Islet of Langerhans (tissue), 1 donor: ENCODE measurements at regions not wholly inside any gene's neighbourhood (a gene's known extent, or its start where the extent isn't known, plus 50 kb on each side); places are given as distances from the start of the nearest gene placed in this dataset.

Source experiments
- FAIRE-seq: peaks from one replicate; lab custom pipeline; 2011; peaks lifted over from hg19 to GRCh38; lab: Jason Lieb, UNC

DNA sequence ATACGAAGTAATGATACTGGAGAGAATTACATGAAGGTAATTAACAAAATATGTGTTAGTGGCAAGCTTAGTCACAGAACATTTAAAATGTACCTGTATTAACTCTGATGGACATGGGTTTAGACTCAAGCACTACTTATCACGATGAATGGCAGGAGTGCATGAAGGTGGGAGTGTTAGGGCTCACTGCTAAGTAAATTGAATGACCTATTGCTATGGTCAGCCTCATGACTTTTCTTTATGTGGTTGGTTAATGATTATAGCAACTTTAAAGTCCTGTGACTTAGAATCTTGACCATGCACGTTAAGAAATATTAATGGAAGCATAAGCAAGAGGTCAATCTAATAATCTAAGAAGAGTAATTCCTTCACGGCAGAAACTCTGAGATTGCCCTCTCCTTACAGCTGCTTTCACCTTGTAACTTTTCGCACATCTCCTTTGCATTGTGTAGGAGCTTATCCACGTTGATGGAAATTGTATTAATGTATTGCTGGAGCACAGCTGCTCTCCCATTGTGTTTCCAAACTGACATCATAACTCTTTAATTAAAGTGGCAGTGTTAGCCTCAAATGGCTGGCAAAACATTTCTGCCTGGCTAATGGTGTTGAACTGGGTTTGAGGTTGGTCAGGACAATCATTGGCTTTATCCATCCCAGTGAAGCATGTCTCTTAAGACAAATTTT lies 114.5 kb downstream of the RXFP2 start:
- no peak for FAIRE-seq

DNA sequence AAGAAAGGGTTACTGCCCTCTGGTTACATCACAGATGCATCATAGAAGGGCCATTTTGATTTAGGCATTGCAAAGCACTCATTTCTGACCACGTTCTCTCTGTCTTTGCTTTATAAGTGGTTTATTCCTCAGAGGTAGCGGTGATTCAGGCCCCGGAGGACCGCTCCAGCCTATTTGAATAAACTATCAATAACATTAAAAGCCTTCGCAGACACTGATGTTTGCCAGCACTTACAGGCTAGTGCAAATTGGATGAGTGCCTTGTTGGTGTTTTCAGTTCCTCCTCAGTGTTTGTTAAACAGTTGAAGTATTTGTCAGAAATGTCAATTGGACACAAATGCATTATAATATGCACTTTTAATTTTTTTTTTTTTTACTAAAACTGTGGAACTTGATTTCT lies 120.2 kb downstream of the RXFP2 start:
- FAIRE-seq = peak; percentile 85

DNA sequence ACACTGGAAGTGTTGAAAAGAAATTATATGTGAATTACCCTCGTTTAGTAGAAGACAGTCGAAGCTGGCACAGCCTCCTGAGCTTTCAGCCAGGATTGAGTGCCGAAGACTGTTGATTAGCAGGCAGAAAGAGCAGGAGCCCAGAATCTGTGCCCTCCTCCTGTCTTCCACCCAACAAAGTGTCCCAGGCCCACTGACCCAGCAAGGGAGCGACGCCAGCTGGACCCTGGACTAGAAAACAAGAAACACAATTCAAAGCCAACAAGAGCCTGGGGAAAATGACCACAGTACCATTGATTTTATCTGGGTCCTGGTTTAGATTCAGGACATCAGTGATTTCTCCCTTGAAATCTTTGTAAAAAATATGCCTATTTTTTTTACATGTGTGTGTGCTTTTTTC lies 120.7 kb downstream of the RXFP2 start:
- FAIRE-seq = no peak

DNA sequence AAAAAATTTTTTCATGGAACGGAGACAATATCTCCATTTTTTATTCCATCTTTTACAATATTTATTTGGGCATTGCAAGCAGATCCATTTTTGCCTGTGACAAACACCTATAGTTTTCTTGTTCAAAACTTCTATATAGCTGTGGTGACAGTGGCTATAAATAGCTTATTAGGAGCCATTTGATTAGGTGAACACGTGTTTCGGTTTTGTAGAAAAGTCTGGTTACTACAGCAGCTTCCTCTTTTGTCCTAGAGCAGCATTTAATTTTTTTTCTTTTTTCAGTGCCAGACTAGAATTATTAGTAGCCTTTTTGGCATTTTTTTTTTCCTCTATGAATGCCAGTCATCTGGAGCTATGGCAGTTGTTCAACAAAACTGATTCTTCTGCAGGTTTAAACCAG lies 123.5 kb downstream of the RXFP2 start:
- no peak for FAIRE-seq

DNA sequence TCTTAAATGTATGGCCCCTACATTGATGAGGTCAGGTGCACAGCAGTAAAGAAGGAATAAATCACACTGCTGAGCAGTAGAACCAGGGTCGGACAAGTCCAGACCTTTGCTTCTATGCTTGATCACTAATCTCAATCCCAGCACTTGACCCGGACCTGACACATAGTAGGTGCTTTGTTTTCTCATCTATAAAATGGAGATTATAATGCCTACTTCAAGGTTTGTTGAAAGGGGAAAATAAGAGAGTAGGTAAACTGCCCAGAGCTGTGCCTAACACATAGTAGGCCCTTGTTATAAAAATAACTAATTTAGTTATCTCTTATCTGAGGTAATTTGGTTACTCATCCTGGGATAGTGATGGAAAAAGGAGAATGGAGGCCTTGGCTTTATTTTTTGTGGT lies 125.0 kb downstream of the RXFP2 start:
- FAIRE-seq = no peak

DNA sequence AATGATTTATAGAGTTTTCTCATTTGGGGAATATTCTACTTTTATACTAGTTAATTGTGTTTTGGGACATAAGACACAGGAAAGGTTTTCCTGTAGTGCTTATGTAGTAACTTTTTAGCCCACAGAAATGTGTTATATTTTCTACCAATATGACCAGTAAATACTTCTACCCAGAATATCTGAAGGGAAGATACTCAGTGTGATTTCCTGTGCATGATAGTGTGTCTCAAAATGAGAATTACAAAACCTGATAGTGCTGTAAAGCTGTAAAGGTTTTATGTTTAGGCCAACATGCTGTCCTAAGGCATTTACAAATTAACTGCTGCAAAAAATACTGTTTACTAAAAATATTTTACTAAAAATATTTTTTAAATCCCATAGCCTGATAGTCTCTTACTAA lies 126.8 kb downstream of the RXFP2 start:
- FAIRE-seq = no peak

DNA sequence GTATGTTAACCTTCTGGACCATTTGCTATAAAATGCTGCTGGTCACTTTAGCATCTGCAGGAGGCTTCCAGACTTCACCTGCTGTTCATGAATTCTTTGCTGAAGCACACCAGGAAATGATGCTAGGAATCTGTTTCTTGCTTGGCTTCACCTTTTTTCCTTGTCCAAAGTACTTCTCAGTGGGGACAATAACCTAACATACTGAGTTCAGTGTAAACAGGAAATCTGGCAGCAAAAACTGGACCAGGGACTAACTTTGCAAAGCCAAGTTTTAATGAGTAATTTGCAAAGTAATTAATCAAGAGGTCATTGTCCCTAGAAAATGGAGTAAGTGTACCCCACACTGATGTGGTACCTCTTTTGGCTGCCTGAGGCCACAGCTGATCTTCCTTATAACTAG lies 128.4 kb downstream of the RXFP2 start:
- FAIRE-seq = peak; percentile 27

DNA sequence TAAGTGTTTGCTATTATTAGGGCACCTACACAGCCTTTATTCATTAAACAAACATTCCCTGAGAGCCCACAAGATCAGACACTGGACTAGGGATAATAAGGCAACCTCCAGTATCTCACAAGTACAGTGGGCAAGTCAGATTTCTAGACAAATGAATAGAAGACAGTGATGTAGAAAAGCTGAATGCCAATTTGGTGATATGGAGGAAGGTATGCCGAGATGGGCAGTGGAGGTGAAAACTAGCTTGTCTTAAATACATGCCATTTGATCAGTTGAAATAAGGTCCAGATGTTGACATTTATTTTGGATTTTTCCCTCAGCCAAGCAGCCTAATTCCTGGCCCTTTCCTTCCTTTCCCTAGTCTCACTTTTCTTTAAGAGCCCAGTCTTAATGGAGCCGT lies 130.3 kb downstream of the RXFP2 start:
- no peak for FAIRE-seq

DNA sequence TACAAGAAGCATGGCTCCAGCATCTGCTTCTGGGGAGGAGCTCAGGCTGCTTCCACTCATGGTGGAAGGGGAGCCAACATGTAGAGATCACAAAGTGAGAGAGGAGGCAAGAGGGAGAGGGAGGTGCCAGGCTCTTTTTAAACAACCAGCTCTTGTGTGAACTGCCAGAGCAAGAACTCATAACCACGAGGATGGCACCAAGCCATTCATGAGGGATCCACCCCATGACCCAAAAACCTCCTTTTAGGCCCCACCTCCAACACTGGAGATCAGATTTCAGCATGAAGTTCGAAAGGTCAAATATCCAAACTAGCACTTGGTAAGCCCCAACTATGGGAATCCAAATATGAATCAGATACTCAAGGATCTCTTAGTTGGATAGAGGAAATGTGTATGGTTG lies 131.2 kb downstream of the RXFP2 start:
- FAIRE-seq = no peak

DNA sequence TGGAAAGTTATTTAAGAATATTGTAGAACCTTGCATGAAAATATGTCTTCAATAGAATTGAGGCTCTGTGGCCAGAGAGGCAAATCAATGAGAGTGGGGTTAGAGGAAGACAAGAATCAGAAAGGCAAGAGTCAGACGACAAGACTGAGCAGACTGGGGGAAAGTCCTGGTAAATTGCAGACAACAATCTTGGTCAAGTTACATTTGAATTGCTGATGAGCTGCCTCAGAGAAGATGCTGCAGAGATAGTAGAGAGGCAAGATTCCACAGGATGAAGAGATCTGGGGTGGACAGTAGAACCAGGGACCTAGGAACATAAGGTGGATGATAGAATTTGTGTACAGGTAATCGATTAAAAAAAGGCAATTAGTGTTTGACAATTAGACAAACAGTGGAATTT lies 133.8 kb downstream of the RXFP2 start:
- no peak for FAIRE-seq

DNA sequence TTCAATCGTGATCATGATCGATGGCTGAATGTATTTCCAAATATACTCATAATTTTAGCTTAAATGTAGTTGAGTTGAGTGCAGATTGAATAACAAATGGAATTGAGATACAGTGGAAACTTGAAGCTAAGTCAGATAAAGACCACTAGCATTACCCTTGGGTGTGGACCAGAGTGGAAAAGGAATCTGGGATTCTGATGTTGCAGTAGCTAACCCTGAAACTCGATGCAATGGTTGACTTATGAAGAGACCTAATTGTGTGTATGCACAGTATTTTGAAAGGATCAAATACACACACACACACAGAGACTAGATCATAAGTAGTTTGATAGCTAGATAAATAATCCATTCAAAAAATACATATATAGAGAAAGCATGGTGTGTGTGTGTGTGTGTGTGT lies 135.8 kb downstream of the RXFP2 start:
- no peak for FAIRE-seq

DNA sequence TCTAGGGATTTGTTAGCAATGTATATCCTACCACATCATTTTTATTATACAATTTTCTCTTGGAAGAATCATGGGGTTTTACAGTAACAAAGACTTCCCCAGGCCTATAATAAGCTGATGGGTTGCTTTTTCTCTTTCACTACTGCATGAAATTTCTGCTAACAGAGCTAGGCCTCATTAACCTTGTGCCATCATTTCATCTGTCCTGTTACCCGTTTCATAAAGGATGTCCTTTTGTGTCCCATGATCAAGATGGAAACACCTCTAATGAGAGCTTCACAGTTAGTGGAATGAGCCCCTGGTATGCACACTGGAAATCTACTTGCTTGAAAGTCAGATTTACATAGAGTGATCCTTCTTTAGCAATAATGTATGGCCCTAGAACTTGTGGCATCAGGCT lies 138.7 kb downstream of the RXFP2 start:
- no peak for FAIRE-seq

DNA sequence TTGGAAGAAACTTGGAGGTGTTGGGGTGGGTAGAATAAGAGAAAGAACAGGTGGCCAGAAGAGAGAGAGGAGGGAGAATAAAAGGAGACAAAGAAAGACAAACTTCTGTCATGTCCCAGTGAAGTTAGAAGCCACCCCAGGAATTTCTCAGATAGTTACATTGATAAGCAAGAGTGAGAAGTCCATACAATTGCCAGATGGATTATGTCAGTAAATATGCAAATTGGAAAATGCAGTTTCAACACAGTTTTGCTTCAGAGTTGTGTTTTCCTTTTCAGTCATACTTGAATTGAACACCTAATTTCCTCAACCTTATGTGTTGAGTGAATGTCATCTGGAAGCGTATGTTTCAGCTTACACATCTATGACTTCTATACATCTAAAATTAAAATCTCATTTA lies 139.2 kb downstream of the RXFP2 start:
- FAIRE-seq = no peak

DNA sequence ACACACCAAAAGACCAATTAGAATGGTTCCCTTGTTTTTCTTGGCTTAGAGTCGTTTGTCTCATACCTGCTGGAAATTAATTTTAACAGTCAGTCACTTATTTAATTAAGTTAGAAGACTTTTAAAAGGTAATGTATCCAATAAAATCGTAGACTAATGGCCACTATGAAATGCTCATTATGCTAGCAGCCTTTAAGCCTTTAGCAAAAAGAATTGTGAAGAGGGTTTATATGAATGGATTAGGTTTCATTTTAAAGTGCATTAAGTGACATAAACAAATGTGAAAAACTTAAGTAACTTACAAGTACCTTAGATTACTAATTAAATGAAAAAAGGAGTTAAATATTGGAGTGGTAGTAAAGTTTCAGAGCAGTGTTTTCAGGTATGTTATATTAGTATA lies 139.6 kb downstream of the RXFP2 start:
- peak; percentile 72 for FAIRE-seq

DNA sequence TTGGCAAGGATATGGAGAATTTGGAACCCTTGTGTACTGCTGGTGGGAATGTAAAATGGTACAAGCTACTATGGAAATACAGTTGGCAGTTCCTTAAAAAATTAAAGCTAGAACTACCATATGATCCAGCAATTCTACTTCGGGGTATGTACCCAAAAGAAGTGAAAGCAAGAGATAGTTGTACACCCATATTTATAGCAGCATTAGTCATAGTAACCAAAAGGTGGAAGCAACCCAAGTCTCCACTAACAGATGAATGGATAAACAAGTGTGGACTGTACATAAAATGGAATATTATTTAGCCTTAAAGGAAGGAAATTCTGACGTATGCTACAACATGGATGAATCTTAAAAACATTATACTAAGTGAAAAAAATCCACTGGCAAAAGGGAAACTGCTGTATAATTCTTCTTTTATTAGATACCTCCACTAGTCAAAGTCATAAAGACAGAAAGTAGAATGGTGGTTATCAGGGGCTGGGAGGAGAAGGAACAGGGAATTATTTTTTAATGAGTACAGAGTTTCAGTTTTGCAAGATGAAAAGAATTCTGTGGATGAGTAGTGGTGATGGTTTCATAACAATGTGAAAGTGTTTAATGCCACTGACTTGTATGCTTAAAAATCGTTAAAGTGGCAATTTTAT lies 141.6 kb downstream of the RXFP2 start:
- FAIRE-seq = no peak

DNA sequence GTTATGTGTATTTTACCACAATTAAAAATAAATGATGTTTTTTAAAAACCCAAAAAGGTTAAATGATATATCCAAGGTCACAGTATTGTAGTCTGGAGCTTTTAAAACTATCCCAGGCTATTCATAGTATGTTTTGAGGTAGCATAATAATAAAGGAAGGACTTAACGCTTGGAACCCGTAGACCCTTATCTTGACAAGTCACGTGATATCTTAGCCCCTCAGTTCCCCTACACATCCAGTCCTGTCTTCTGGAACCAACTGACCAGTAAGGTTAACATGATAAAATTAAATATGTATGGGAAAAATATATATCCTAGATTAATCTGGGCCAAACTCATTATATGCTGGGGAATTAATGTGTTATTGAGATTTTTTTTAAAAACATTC lies 142.2 kb downstream of the RXFP2 start:
- FAIRE-seq = no peak

DNA sequence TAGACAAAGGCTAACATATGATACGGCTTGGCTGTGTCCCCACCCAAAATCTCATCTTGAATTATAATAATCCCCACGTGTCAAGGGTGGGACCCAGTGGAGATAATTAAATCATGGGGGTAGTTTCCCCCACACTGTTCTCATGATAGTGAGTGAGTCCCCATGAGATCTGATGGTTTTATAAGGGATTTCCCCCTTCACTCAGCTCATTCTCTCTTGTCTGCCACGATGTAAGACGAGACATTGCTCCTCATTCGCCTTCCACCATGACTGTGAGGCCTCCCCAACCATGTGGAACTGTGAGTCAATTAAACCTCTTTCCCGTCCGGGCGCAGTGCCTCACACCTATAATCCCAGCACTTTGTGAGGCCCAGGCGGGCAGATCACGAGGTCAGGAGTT lies 143.5 kb downstream of the RXFP2 start:
- FAIRE-seq = no peak

DNA sequence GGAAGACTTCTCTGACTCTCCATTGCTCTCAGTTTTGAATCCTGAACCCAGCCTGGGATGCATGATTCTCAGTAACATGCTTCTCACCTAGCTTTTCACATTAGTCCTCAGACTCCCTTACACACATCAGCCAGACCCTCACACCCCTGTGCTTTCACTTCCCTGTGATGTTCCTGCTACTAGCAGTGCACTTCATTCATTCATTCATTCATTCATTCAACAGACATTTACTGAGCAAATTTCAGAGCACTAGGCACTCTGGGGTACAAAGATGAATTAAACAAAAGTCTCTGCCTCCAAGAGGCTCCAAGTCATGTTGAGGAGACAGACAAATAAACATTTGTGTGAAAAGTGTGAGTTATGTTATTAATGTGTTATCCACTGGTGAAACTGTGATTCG lies 145.2 kb downstream of the RXFP2 start:
- FAIRE-seq = no peak

DNA sequence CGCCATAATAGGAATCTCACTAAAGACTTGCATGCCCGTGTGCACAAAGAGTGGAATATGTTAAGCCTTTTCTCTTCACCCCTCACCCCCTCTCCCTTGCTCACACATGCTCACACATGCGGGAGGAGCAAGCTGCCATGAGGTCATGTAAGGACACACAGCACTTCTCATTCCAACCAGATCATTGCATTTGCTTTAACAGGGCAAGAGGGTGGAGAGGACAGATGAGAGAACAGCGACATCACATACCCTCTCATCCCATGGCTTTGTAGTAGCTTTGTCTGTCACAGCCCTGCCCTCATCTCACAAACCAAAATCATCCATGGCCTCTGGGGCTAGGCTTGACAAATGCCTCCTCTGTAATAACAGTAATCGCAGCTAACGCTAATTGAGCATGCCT lies 145.6 kb upstream of the FRY start:
- no peak for FAIRE-seq

DNA sequence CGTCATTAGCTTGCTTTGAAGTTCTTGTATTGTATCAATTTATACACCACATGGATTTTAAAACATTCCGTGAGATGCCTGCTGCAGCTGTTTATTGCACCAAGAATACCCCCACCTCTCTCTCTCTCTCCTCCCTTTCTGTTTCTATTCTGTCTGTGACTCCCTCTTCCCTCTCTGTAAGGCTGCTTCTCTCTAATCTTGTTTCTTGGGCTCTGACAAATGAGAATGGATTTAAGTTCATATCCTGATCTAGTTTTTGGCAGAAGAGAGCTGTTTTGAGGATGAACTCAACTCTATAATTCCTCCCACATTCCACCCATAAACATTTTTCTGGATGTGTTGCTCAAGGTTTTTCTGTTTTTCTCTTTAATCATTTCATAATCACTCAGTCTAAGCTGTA lies 144.3 kb upstream of the FRY start:
- no peak for FAIRE-seq

DNA sequence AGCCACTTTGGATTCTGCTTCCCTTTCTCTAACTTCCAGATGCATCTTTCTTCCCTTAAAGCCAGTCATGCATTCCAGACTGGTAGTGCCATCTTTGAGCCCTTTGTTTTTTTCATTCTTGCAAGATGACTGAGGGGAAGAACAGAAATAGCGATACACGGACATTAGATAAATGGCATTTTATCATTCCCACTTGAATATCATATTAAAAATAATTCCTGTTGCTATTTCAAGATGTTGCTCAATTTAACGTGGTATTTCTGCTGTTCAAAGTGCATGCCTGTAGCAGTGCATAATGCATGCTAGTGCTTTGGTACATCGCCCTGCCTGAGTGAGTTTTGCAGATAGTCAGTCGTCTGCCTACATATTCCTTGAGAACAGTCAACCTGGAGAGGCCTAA lies 140.6 kb upstream of the FRY start:
- FAIRE-seq = no peak

DNA sequence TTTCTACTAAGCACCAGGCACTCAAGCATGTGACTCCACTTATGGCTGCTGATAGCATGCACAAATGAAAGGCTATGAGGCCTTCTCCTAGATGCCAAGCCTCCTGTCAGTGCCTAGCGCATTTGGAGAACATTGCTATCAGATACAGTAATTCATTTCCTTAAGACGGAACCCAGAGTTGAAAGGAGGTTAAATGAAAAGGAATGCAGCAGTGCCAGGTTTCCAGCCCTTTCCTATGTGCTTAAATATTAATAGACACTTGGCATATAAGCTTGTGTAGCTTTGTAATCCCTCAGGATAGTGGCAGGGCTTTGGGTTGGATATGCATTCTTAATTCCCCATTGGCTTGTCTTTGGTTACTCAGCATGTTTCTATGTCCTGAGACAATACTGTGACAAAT lies 140.1 kb upstream of the FRY start:
- no peak for FAIRE-seq

DNA sequence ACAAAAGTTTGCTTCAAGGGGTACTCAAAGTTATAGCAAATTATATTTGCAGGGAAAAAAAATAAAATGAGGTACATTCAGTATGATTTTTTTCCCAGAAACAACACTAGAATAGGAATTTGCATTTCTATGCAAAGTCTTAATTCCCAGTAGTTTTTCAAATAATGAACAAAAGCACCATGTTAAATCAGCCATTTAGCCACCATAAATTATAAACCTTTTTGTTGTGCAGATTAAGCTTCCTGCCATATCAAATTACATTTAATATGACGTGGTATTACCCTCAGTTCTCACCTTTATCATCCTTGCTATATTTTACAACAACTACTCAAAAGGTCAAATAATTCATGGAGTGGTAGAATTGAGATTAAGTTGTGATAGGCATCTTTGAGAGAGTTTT lies 136.6 kb upstream of the FRY start:
- no peak for FAIRE-seq

DNA sequence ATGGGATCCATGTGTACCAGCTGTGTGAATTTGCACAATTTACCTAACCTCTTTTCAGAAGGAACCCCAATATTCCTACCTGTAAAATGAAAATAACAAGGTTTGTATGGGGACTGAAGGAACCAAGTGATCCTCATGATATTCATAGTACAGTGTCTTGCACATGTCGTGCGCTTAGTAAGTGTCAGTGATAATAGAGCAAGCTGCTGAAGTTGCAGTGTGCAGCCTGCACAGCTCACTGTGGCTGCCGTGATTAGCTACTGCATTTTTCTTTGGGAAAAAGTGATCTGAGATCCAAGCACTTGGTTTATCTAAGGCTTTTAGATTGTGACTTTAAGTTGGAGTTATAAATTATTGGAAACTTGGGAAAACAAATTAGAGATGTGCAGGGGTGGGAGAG lies 135.9 kb upstream of the FRY start:
- no peak for FAIRE-seq

DNA sequence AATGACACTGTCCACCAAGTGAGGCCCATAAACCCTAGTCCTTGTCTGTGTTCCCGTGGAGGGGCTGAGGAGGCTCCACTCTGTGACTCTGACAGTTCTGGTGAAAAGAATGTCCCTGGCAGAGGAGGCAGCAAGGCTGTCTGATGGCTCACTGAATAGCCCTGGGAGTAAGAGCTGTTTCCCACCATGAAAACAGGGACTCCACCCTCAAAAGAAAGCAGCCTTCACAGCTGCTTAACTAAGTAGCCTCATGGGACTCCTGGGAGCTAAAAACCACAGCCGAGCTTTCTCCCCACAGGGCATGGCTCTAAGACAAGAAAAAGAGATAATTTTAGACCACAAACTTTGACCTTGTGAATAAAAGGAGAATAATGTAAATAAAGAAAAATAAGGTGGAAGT lies 135.1 kb upstream of the FRY start:
- FAIRE-seq = no peak
